Panc1 (cell line): ENCODE measurements at regions not wholly inside any gene's neighbourhood (a gene's known extent, or its start where the extent isn't known, plus 50 kb on each side); places are given as distances from the start of the nearest gene placed in this dataset.

ENCODE experiments used
- ATAC-seq: fragments of 200-7000 bp; cut with Tn5 transposase; 2 replicates; pipeline ENCODE4 v1.9.1; 2020; ENCODE audit warnings: mild to moderate bottlenecking, moderate library complexity
- BruUV-seq: library from RNA; stranded (reverse); fragments of 400-500 nt; replicated peaks from 2 replicates; lab custom pipeline; 2021; lab: Mats Ljungman, UMichigan
- CTCF ChIA-PET: fragments of 300-600 bp; sonication (Branson Sonifier 250); formaldehyde crosslinking; loops from one replicate; lab custom pipeline; 2022; ENCODE audit warnings: antibody characterized with exemption; lab: Charles Lee
- POLR2A ChIA-PET: fragments of 300-600 bp; sonication (Branson Sonifier 250); formaldehyde crosslinking; loops from one replicate; lab custom pipeline; 2022; ENCODE audit warnings: antibody characterized with exemption; lab: Charles Lee
- DNase-seq: peaks from one replicate; pipeline ENCODE4 v3.0.0-alpha.2; 2010; ENCODE audit warnings: low read depth, low spot score
- H3K27ac ChIP-seq: 2 replicates; pipeline ENCODE4 v1.5.1; 2011; ENCODE audit warnings: mild to moderate bottlenecking, low read length, inconsistent platforms
- H3K27me3 ChIP-seq: fragments of 200-500 bp; sonication (Bioruptor generic); 2 replicates; pipeline ENCODE4 v1.6.0; 2014; ENCODE audit warnings: low read length, inconsistent platforms; ENCODE audit not compliant: control insufficient read depth, insufficient read depth
- H3K36me3 ChIP-seq: fragments of 200-500 bp; sonication (Bioruptor generic); 2 replicates; pipeline ENCODE4 v1.5.1; 2014; ENCODE audit warnings: inconsistent platforms, mild to moderate bottlenecking, low read length, moderate library complexity; ENCODE audit not compliant: control insufficient read depth, insufficient read depth
- H3K4me1 ChIP-seq: 2 replicates; pipeline ENCODE4 v1.5.1; 2011; ENCODE audit warnings: inconsistent platforms, mild to moderate bottlenecking, low read length, moderate library complexity; ENCODE audit not compliant: control insufficient read depth, insufficient read depth
- H3K4me3 ChIP-seq, 2 experiments: 2 replicates each; pipeline ENCODE4 v1.5.1; 2011 to 2012; ENCODE audit warnings: low read depth in 2 of 2, low read length in 2 of 2, mild to moderate bottlenecking in 2 of 2, inconsistent platforms in 1 of 2, moderate library complexity in 1 of 2
- H3K9me3 ChIP-seq: fragments of 200-500 bp; sonication (Bioruptor generic); 2 replicates; pipeline ENCODE4 v1.5.1; 2014; ENCODE audit warnings: low read depth, mild to moderate bottlenecking, inconsistent platforms, low read length, moderate library complexity; ENCODE audit not compliant: control insufficient read depth, insufficient read depth
- POLR2AphosphoS5 ChIP-seq: IDR thresholded peaks from 2 replicates; pipeline ENCODE4 v1.6.1; 2012; ENCODE audit warnings: mild to moderate bottlenecking, low read depth, low read length, moderate library complexity
- SIN3A ChIP-seq: IDR thresholded peaks from 2 replicates; pipeline ENCODE4 v1.6.1; 2012; ENCODE audit warnings: low read depth, mild to moderate bottlenecking, low read length, moderate library complexity, borderline replicate concordance; ENCODE audit not compliant: insufficient read depth
- TCF7L2 ChIP-seq: IDR thresholded peaks from 2 replicates; pipeline ENCODE4 v1.6.1; 2011; ENCODE audit warnings: mild to moderate bottlenecking, low read depth, low read length, inconsistent platforms
- in situ Hi-C: cut with HindIII; loops from 2 replicates; pipeline ENCODE4 v1.10.0; 2016; ENCODE audit warnings: low sequenced_read_pairs, low pct_unique_long_range_greater_than_20kb
- intact Hi-C: fragments of 100-400 bp; cut with micrococcal nuclease; formaldehyde crosslinking; loops from one replicate; pipeline ENCODE4 v1.10.0; 2022; ENCODE audit not compliant: unreplicated experiment
- TF ChIP-seq, protein P1 (sequence below), 2 experiments: IDR thresholded peaks; 2 replicates each; pipeline ENCODE4 v1.6.1; 2011 to 2012; ENCODE audit warnings: low read depth in 2 of 2, control low read depth in 1 of 2, low read length in 1 of 2, mild to moderate bottlenecking in 1 of 2, moderate library complexity in 1 of 2; ENCODE audit not compliant: insufficient read depth in 1 of 2
- TF ChIP-seq, protein P2 (sequence below): fragments of 450-650 bp; IDR thresholded peaks from 2 replicates; pipeline ENCODE4 v1.5.1; 2017; ENCODE audit warnings: mild to moderate bottlenecking

DNA sequence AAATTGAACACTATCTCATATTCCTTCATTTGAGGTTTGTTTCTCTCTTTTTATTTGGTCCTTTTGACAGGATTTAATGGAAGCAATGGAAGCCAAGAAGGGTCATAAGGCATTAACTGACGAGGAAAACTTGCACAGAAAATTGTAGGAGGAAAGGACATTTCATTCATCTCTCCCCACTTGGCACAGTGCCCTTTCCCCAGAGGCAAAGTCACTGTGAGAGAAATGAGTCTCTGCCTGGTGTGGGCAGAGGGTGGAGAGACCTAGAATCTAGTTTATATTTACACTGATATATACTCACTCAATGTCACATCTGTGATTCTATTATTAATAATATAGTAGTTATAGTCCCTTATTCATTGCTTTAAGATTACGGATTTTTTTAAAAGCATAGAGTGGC, 324.6 kb upstream of the IL12A start:
- Histone ChIP-seq H3K4me3 (no peak overlapping the region), H3K9me3 (peaks cover 19% of the 10 kb centered on the region; the same call in 1 of the 2 replicates), H3K27ac (no peak overlapping the region), H3K27me3 (no peaks in the 10 kb centered on the region), H3K4me1 (no peaks in the 10 kb centered on the region), H3K36me3 (no peaks in the 10 kb centered on the region)
- DNase-seq = no peak
- TF ChIP-seq, protein P1, sequence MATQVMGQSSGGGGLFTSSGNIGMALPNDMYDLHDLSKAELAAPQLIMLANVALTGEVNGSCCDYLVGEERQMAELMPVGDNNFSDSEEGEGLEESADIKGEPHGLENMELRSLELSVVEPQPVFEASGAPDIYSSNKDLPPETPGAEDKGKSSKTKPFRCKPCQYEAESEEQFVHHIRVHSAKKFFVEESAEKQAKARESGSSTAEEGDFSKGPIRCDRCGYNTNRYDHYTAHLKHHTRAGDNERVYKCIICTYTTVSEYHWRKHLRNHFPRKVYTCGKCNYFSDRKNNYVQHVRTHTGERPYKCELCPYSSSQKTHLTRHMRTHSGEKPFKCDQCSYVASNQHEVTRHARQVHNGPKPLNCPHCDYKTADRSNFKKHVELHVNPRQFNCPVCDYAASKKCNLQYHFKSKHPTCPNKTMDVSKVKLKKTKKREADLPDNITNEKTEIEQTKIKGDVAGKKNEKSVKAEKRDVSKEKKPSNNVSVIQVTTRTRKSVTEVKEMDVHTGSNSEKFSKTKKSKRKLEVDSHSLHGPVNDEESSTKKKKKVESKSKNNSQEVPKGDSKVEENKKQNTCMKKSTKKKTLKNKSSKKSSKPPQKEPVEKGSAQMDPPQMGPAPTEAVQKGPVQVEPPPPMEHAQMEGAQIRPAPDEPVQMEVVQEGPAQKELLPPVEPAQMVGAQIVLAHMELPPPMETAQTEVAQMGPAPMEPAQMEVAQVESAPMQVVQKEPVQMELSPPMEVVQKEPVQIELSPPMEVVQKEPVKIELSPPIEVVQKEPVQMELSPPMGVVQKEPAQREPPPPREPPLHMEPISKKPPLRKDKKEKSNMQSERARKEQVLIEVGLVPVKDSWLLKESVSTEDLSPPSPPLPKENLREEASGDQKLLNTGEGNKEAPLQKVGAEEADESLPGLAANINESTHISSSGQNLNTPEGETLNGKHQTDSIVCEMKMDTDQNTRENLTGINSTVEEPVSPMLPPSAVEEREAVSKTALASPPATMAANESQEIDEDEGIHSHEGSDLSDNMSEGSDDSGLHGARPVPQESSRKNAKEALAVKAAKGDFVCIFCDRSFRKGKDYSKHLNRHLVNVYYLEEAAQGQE (IDR thresholded peaks at IDR 0.05; ENCODE audit: insufficient read depth in 1 of 2, low read depth in 2 of 2, low read length in 1 of 2) = no peak
- TF ChIP-seq SIN3A (no peak), POLR2AphosphoS5 (no peak), TCF7L2 (no peak)
- TF ChIP-seq, protein P2, sequence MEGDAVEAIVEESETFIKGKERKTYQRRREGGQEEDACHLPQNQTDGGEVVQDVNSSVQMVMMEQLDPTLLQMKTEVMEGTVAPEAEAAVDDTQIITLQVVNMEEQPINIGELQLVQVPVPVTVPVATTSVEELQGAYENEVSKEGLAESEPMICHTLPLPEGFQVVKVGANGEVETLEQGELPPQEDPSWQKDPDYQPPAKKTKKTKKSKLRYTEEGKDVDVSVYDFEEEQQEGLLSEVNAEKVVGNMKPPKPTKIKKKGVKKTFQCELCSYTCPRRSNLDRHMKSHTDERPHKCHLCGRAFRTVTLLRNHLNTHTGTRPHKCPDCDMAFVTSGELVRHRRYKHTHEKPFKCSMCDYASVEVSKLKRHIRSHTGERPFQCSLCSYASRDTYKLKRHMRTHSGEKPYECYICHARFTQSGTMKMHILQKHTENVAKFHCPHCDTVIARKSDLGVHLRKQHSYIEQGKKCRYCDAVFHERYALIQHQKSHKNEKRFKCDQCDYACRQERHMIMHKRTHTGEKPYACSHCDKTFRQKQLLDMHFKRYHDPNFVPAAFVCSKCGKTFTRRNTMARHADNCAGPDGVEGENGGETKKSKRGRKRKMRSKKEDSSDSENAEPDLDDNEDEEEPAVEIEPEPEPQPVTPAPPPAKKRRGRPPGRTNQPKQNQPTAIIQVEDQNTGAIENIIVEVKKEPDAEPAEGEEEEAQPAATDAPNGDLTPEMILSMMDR = no peak
- no peak for ATAC-seq
- no TSS peak for BruUV-seq
- in situ Hi-C loops (no loop called here), intact Hi-C loops (no loop called here)
- ChIA-PET POLR2A (no interaction called here), CTCF (no interaction called here)

DNA sequence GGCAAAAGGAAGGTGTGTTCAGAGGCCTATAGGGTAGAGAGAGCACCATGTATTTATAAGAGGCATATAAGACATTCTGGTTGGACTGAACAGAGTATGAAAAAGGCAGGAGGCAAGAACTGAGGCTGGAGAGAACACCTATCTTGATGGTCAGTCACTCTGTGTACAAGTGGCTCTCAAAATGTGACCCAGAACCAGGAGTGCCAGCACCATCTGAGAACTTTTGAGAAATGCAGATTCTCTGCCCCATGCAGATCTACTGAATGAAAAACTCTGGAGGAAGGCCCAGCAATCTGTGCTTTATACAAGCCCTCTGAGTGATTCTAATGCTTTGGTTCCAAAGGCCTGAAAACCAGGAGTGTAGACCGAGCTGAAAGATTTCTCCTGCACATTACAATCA, 324.0 kb upstream of the IL12A start:
- ChIA-PET CTCF (no interaction called here), POLR2A (no interaction called here)
- DNase-seq = no peak
- in situ Hi-C loops (no loop called here), intact Hi-C loops (no loop called here)
- BruUV-seq = no TSS peak
- H3K9me3 ChIP-seq = peaks cover 19% of the 10 kb centered on the region; the same call in 1 of the 2 replicates
- H3K4me1 ChIP-seq = no peaks in the 10 kb centered on the region
- ATAC-seq = no peak
- H3K36me3 ChIP-seq = no peaks in the 10 kb centered on the region
- no peak for TF ChIP-seq TCF7L2
- TF ChIP-seq POLR2AphosphoS5 = no peak
- TF ChIP-seq, protein P1 (IDR thresholded peaks at IDR 0.05; ENCODE audit: insufficient read depth in 1 of 2, low read depth in 2 of 2, low read length in 1 of 2) = no peak
- TF ChIP-seq, protein P2 = no peak
- no peak for TF ChIP-seq SIN3A
- H3K27ac ChIP-seq = peak overlapping the region; percentile 36; the same call in 1 of the 2 replicates
- H3K4me3 ChIP-seq = no peak overlapping the region
- H3K27me3 ChIP-seq = no peaks in the 10 kb centered on the region
